Mesendoderm (in vitro differentiated cells): ENCODE measurements at regions not wholly inside any gene's neighbourhood (a gene's known extent, or its start where the extent isn't known, plus 50 kb on each side); places are given as distances from the start of the nearest gene placed in this dataset.

Experiments
- DNase-seq: peaks from one replicate; pipeline ENCODE4 v3.0.0; 2013
- H2AK5ac ChIP-seq: 2 replicates; pipeline ENCODE4 v1.6.1; 2013; ENCODE audit warnings: low read length, inconsistent platforms
- H2BK120ac ChIP-seq: 2 replicates; pipeline ENCODE4 v1.6.1; 2013; ENCODE audit warnings: low read depth, mild to moderate bottlenecking, low read length, moderate library complexity, mixed read lengths
- H2BK15ac ChIP-seq: replicated peaks from 2 replicates; pipeline ENCODE4 v1.6.1; 2013; ENCODE audit warnings: low read depth, mild to moderate bottlenecking, moderate library complexity
- H2BK5ac ChIP-seq: 2 replicates; pipeline ENCODE4 v1.6.1; 2013; ENCODE audit warnings: low read length, inconsistent platforms
- H3K18ac ChIP-seq: 2 replicates; pipeline ENCODE4 v1.6.1; 2013; ENCODE audit warnings: mild to moderate bottlenecking, low read length, mixed read lengths
- H3K23ac ChIP-seq: one replicate; pipeline ENCODE4 v1.6.1; 2013; ENCODE audit warnings: low read length
- H3K27ac ChIP-seq: 2 replicates; pipeline ENCODE4 v1.5.1; 2013; ENCODE audit warnings: low read depth, mild to moderate bottlenecking, inconsistent platforms, low read length, moderate library complexity
- H3K27me3 ChIP-seq: 2 replicates; pipeline ENCODE4 v1.6.1; 2013; ENCODE audit warnings: low read length, control low read depth, mild to moderate bottlenecking, inconsistent platforms; ENCODE audit not compliant: insufficient read depth, poor library complexity
- H3K36me3 ChIP-seq: 2 replicates; pipeline ENCODE4 v1.6.1; 2013; ENCODE audit warnings: low read length, inconsistent platforms; ENCODE audit not compliant: control insufficient read depth, insufficient read depth
- H3K4ac ChIP-seq: one replicate; pipeline ENCODE4 v1.6.1; 2013; ENCODE audit warnings: low read depth, mild to moderate bottlenecking, low read length, moderate library complexity
- H3K4me1 ChIP-seq: 2 replicates; pipeline ENCODE4 v1.6.1; 2013; ENCODE audit warnings: low read depth, low read length, inconsistent platforms; ENCODE audit not compliant: control insufficient read depth
- H3K4me2 ChIP-seq: 2 replicates; pipeline ENCODE4 v1.6.1; 2013; ENCODE audit warnings: low read length
- H3K4me3 ChIP-seq: 2 replicates; pipeline ENCODE4 v1.5.1; 2013; ENCODE audit warnings: mild to moderate bottlenecking, low read length
- H3K56ac ChIP-seq: one replicate; pipeline ENCODE4 v1.6.1; 2013; ENCODE audit warnings: low read length
- H3K79me1 ChIP-seq: 2 replicates; pipeline ENCODE4 v1.6.1; 2013; ENCODE audit warnings: low read length, inconsistent platforms
- H3K79me2 ChIP-seq: 2 replicates; pipeline ENCODE4 v1.6.1; 2013; ENCODE audit warnings: mild to moderate bottlenecking, low read length; ENCODE audit not compliant: control insufficient read depth, insufficient read depth
- H3K9ac ChIP-seq: 2 replicates; pipeline ENCODE4 v1.6.1; 2013; ENCODE audit warnings: low read length, inconsistent platforms
- H4K5ac ChIP-seq: one replicate; pipeline ENCODE4 v1.6.1; 2013; ENCODE audit warnings: low read length
- H4K8ac ChIP-seq: one replicate; pipeline ENCODE4 v1.6.1; 2013; ENCODE audit warnings: low read depth, mild to moderate bottlenecking, control low read depth, low read length, moderate library complexity
- WGBS: extraction: QIAGEN DNeasy Blood & Tissue Kit; methylation state at CpG from one replicate; pipeline ENCODE4 v1.1.7; 2013; ENCODE audit warnings: low lambda C conversion rate, missing lambda C conversion rate; ENCODE audit not compliant: insufficient coverage; ENCODE audit errors: extremely low coverage; 5-methylcytosine and 5-hydroxymethylcytosine counted together

- H3K4ac ChIP-seq: no peak overlapping the region
- no peak overlapping the region for H3K4me2 ChIP-seq
- no peaks in the 10 kb centered on the region for H3K79me2 ChIP-seq
- H3K36me3 ChIP-seq: no peaks in the 10 kb centered on the region
- H3K27me3 ChIP-seq: no peaks in the 10 kb centered on the region
- H3K4me3 ChIP-seq: no peak overlapping the region
- no peak overlapping the region for H3K56ac ChIP-seq
- no peaks in the 10 kb centered on the region for H3K4me1 ChIP-seq
- H2AK5ac ChIP-seq: no peak overlapping the region
- no peak overlapping the region for H3K9ac ChIP-seq
- no peak for DNase-seq
- H3K23ac ChIP-seq: no peak overlapping the region
- no peak overlapping the region for H3K27ac ChIP-seq
- H2BK120ac ChIP-seq: no peak overlapping the region
- no peak overlapping the region for H2BK5ac ChIP-seq
- no CpG with 5 or more reads among the region's 1 CpG for WGBS
- H4K8ac ChIP-seq: no peak overlapping the region
- no peaks in the 10 kb centered on the region for H3K79me1 ChIP-seq
- H3K18ac ChIP-seq: no peak overlapping the region
- no peak overlapping the region for H4K5ac ChIP-seq
- no peak overlapping the region for H2BK15ac ChIP-seq
Measured at GRCh38 chr2:48098539-48098938, 192.2 kb upstream of the FBXO11 start.

DNA sequence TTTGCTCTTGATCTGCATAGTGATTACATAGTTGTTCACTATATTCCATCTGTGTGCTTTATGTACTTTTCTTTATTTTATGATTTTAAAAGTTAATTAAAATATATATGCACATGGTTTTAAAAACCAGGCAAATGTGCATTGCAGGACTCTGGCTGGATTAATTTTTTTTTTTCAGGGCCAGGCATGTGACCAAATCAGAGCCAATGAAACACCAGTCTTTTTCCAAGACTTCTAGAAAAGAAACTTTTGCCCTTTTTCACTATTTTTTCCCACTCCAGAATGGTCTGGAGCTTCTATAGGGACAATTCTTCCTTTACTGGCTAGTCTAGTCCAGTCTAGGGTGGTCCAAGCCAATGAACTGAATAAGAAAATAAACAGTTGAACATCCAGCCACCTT lies 198.1 kb upstream of the FBXO11 start:
- H3K79me2 ChIP-seq: no peaks in the 10 kb centered on the region
- H3K79me1 ChIP-seq: no peaks in the 10 kb centered on the region
- H3K36me3 ChIP-seq: no peaks in the 10 kb centered on the region
- no peak overlapping the region for H2AK5ac ChIP-seq
- H3K56ac ChIP-seq: no peak overlapping the region
- no peak overlapping the region for H3K27ac ChIP-seq
- no peak overlapping the region for H3K9ac ChIP-seq
- no peak overlapping the region for H2BK5ac ChIP-seq
- peaks cover 5% of the 10 kb centered on the region for H3K4me1 ChIP-seq
- no peak overlapping the region for H2BK15ac ChIP-seq
- no peak overlapping the region for H4K5ac ChIP-seq
- no peak overlapping the region for H2BK120ac ChIP-seq
- no peaks in the 10 kb centered on the region for H3K27me3 ChIP-seq
- no peak overlapping the region for H3K23ac ChIP-seq
- H3K4me3 ChIP-seq: no peak overlapping the region
- no peak overlapping the region for H3K4me2 ChIP-seq
- no peak for DNase-seq
- H3K18ac ChIP-seq: no peak overlapping the region
- H4K8ac ChIP-seq: no peak overlapping the region
- H3K4ac ChIP-seq: no peak overlapping the region

GRCh38 chr2:48105848-48106247 lies 199.6 kb upstream of the FBXO11 start:
- no peak overlapping the region for H3K4me3 ChIP-seq
- no CpG with 5 or more reads among the region's 11 CpGs for WGBS
- H3K79me2 ChIP-seq: no peaks in the 10 kb centered on the region
- no peak overlapping the region for H3K18ac ChIP-seq
- H3K79me1 ChIP-seq: no peaks in the 10 kb centered on the region
- H3K27ac ChIP-seq: no peak overlapping the region
- no peak overlapping the region for H3K4ac ChIP-seq
- no peaks in the 10 kb centered on the region for H3K27me3 ChIP-seq
- DNase-seq: no peak
- no peak overlapping the region for H2BK15ac ChIP-seq
- no peak overlapping the region for H3K9ac ChIP-seq
- H2BK120ac ChIP-seq: no peak overlapping the region
- H4K8ac ChIP-seq: no peak overlapping the region
- peak overlapping the region; percentile 78 for H3K56ac ChIP-seq
- no peak overlapping the region for H4K5ac ChIP-seq
- no peak overlapping the region for H3K4me2 ChIP-seq
- peaks cover 5% of the 10 kb centered on the region for H3K4me1 ChIP-seq
- H2BK5ac ChIP-seq: no peak overlapping the region
- H2AK5ac ChIP-seq: no peak overlapping the region
- H3K23ac ChIP-seq: no peak overlapping the region
- no peaks in the 10 kb centered on the region for H3K36me3 ChIP-seq

GRCh38 chr2:48107326-48107925 lies 201.1 kb upstream of the FBXO11 start:
- no peak overlapping the region for H3K27ac ChIP-seq
- no peak overlapping the region for H3K4ac ChIP-seq
- peak; percentile 61 for DNase-seq
- H3K79me2 ChIP-seq: no peaks in the 10 kb centered on the region
- H3K4me1 ChIP-seq: peaks cover 8% of the 10 kb centered on the region
- no peak overlapping the region for H2BK5ac ChIP-seq
- no peak overlapping the region for H3K4me2 ChIP-seq
- peak overlapping the region; percentile 2 for H4K5ac ChIP-seq
- WGBS: no CpG with 5 or more reads among the region's 9 CpGs
- peak overlapping the region; percentile 34 for H3K9ac ChIP-seq
- H3K79me1 ChIP-seq: no peaks in the 10 kb centered on the region
- no peak overlapping the region for H3K23ac ChIP-seq
- no peak overlapping the region for H2BK15ac ChIP-seq
- H3K36me3 ChIP-seq: no peaks in the 10 kb centered on the region
- no peak overlapping the region for H2AK5ac ChIP-seq
- H2BK120ac ChIP-seq: no peak overlapping the region
- H3K56ac ChIP-seq: peak overlapping the region; percentile 22
- H3K18ac ChIP-seq: no peak overlapping the region
- no peaks in the 10 kb centered on the region for H3K27me3 ChIP-seq
- no peak overlapping the region for H4K8ac ChIP-seq
- H3K4me3 ChIP-seq: no peak overlapping the region

GRCh38 chr2:48108455-48108854 lies 202.2 kb upstream of the FBXO11 start:
- Histone ChIP-seq H3K56ac (no peak overlapping the region), H4K8ac (no peak overlapping the region), H3K79me1 (no peaks in the 10 kb centered on the region), H3K4me2 (no peak overlapping the region), H2AK5ac (no peak overlapping the region), H3K27me3 (no peaks in the 10 kb centered on the region), H3K27ac (no peak overlapping the region), H3K4me3 (no peak overlapping the region), H3K23ac (no peak overlapping the region), H3K36me3 (no peaks in the 10 kb centered on the region), H4K5ac (no peak overlapping the region), H3K4ac (no peak overlapping the region), H2BK15ac (no peak overlapping the region), H3K4me1 (peaks cover 8% of the 10 kb centered on the region), H2BK120ac (no peak overlapping the region), H3K9ac (no peak overlapping the region), H3K18ac (no peak overlapping the region), H3K79me2 (no peaks in the 10 kb centered on the region), H2BK5ac (no peak overlapping the region)
- DNase-seq: no peak
- no CpG with 5 or more reads among the region's 1 CpG for WGBS

- H2BK120ac ChIP-seq: no peak overlapping the region
Measured at GRCh38 chr2:48109491-48110204, 203.3 kb upstream of the FBXO11 start.

More at GRCh38 chr2:48109491-48110204, 203.3 kb upstream of the FBXO11 start:
- H2AK5ac ChIP-seq: no peak overlapping the region
- H3K4me2 ChIP-seq: no peak overlapping the region
- no peaks in the 10 kb centered on the region for H3K36me3 ChIP-seq
- no peak overlapping the region for H3K4me3 ChIP-seq
- H3K27ac ChIP-seq: no peak overlapping the region
- H3K79me2 ChIP-seq: no peaks in the 10 kb centered on the region
- H3K18ac ChIP-seq: no peak overlapping the region
- no peak overlapping the region for H3K9ac ChIP-seq
- H4K8ac ChIP-seq: no peak overlapping the region
- H4K5ac ChIP-seq: no peak overlapping the region
- peaks cover 8% of the 10 kb centered on the region for H3K4me1 ChIP-seq
- H2BK5ac ChIP-seq: no peak overlapping the region
- no peak overlapping the region for H3K4ac ChIP-seq
- no CpG with 5 or more reads among the region's 4 CpGs for WGBS
- no peak for DNase-seq
- no peaks in the 10 kb centered on the region for H3K79me1 ChIP-seq
- H3K27me3 ChIP-seq: no peaks in the 10 kb centered on the region
- H2BK15ac ChIP-seq: no peak overlapping the region
- H3K56ac ChIP-seq: no peak overlapping the region
- H3K23ac ChIP-seq: no peak overlapping the region
